ENCODE measurements at regions not wholly inside any gene's neighbourhood (a gene's known extent, or its start where the extent isn't known, plus 50 kb on each side); places are given as distances from the start of the nearest gene placed in this dataset.

DNA sequence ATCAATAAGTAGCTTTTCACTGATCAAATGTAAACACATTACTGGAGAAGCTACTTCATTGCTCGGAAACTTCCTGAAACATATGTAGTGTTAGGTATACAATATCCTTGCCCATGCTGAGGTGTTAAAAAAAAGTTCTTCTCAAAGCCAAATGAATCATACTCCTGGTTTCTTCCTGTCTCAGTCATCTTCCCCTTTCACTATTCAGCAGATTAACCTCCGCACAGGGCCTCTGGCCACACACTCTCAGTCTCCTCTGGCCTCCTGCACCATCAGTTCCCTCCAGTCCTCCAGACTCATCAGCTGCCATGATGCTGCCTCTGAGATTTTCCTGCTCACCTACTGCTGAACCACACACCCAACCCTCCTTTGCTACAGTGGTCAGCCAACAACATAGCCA lies 70.5 kb upstream of the BOC start:
- no peaks in the 10 kb centered on the region for H3K4me1 ChIP-seq
- no peak overlapping the region for H3K27ac ChIP-seq
- H3K9me3 ChIP-seq (replicated peaks): no peaks in the 10 kb centered on the region
- H3K27me3 ChIP-seq: no peaks in the 10 kb centered on the region
- no peak overlapping the region for H3K4me3 ChIP-seq
- no peaks in the 10 kb centered on the region for H3K36me3 ChIP-seq
- no peak for DNase-seq

DNA sequence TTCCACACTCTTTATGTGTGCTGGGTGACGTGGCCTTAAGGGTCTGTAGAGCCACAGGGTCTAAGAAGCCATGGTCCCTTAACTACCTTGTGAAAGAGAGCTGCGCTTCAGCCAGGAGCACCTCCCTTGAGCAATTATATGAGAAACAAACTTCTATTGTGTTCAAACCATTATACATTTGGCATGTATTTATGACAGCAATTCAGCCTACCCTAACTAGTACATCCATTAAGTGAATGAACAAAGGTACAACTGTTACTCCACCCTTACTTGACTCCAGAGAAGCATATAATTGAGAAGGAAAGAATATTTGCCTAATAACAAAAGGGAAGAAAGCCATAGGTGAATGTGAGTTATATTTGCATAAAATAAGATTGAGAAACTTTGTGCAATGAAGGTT lies 69.8 kb upstream of the BOC start:
- no peaks in the 10 kb centered on the region for H3K4me1 ChIP-seq
- H3K36me3 ChIP-seq: no peaks in the 10 kb centered on the region
- no peaks in the 10 kb centered on the region for H3K27me3 ChIP-seq
- no peak overlapping the region for H3K27ac ChIP-seq
- no peaks in the 10 kb centered on the region for H3K9me3 ChIP-seq (replicated peaks)
- no peak overlapping the region for H3K4me3 ChIP-seq
- no peak for DNase-seq

DNA sequence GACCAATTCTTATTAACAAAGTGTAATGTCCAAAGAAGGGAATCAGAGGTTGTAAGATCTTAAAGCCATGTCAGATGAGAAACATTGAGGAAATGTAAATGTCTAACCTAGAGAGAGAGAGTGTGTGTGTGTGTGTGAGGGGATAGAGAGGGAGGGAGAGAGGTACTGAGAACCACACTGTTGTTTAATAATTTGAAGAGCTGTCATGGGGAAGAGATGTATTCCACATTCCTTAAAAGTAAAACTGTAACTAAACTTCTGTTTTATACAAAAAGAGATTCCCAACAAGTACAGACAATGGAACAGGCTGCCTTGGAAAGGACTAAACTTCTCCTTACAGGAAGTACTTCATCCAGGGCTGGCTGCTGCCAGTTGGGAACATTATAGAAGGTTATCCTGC lies 68.9 kb upstream of the BOC start:
- Histone ChIP-seq H3K9me3 (replicated peaks) (no peaks in the 10 kb centered on the region), H3K4me3 (no peak overlapping the region), H3K36me3 (no peaks in the 10 kb centered on the region), H3K4me1 (no peaks in the 10 kb centered on the region), H3K27ac (no peak overlapping the region), H3K27me3 (no peaks in the 10 kb centered on the region)
- no peak for DNase-seq

DNA sequence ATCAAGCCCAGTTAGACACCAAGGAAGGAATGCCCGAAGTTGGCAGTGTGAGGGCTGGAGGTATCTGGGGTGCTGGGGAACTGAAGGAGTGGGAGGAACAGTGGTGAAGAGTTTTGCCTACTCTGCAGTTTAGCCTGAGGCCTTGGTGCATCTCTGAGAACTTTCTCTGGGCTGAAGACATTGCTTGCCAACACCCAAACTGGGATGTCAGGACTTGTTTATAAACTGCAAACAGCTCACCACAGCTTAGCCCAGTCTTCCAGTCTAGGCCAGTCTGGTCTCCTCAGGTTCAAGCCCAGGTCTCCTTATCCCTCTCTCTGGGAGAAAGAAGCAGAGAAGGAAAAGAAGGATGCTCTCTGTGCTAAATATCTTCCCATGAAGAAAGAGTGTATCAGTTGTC lies 68.0 kb upstream of the BOC start:
- H3K9me3 ChIP-seq (replicated peaks): no peaks in the 10 kb centered on the region
- no peak for DNase-seq
- H3K27ac ChIP-seq: no peak overlapping the region
- H3K4me1 ChIP-seq: no peaks in the 10 kb centered on the region; the same call in 1 of the 2 replicates
- H3K36me3 ChIP-seq: no peaks in the 10 kb centered on the region
- H3K4me3 ChIP-seq: no peak overlapping the region
- H3K27me3 ChIP-seq: no peaks in the 10 kb centered on the region

DNA sequence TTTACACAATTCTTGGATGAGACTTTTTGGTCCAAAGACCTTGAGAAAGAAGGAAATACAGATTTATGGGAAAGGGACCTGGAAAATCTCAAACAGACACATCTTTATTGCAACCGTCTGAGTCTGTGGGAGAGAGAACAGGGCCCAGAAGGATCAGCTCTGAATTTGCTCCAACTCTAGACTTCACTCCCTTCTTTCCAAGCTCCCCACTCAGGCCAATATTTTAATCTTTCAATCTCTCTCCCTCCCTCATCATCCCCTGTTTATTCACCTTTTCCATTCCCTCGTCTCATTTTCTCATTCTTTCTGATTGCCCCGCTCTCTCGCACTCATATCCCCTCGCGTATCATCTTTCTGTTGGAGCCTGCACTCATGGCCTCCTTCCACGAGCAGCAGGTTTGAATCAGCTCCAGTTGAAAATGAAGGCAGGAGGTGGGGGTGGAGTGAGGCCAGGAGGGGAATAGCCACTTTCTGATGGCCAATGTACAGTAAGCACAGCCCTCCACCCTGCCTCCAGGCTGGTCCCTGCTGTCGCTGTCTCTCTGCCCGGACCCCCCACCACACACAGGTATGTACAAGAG lies 63.6 kb upstream of the BOC start:
- DNase-seq: peak; percentile 30 to 52
- H3K27ac ChIP-seq: no peak overlapping the region; the same call in 1 of the 2 replicates
- no peak overlapping the region for H3K4me3 ChIP-seq
- no peaks in the 10 kb centered on the region for H3K36me3 ChIP-seq
- no peaks in the 10 kb centered on the region for H3K9me3 ChIP-seq (replicated peaks)
- no peaks in the 10 kb centered on the region for H3K27me3 ChIP-seq
- no peaks in the 10 kb centered on the region; the same call in 1 of the 2 replicates for H3K4me1 ChIP-seq

DNA sequence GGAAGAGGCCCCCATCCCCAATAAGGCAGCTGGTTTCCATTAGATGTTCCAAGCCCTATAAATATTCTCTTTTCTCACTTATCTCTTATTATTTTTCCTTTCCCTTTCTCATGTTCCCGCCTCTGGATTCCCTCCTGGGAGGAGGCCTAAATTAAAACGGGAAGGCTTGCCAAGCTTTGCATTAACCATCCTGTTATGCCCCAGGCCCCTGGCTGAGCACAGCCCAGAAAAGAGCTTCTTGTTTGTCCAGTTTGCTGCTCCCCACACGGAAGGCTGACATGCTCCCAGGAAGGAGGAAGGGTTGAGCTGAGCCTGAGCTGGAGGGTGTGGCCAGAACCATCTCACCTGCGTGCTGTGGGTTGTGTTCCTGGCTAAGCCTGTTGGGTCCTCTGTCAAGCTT lies 63.1 kb upstream of the BOC start:
- no peak overlapping the region for H3K27ac ChIP-seq

DNA sequence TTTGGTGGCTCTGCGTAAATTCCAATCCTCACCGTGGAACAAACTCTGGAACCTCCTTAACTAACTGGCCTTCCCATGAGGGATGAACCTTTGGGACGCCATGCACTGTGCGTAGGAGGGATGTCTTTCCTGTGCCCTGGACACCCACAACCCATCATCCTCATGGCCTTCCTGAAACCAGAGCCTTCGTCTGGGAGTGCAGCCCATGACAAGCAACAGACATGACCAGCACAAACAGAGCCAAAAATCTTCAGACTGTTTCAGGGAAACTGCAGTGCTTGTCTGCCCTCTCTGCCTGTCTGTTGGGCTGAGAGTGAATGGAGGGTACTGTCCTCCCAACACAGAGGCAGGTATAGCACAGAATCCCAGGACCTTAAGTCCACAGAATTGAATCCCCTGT lies 61.1 kb upstream of the BOC start:
- H3K27ac ChIP-seq: no peak overlapping the region
- H3K4me3 ChIP-seq: no peak overlapping the region
- no peaks in the 10 kb centered on the region for H3K36me3 ChIP-seq
- no peak for DNase-seq
- H3K4me1 ChIP-seq: no peaks in the 10 kb centered on the region; the same call in 1 of the 2 replicates
- H3K27me3 ChIP-seq: no peaks in the 10 kb centered on the region
- no peaks in the 10 kb centered on the region for H3K9me3 ChIP-seq (replicated peaks)

More for the DNA sequence above, 63.1 kb upstream of the BOC start:
- peak; percentile 7 to 44 for DNase-seq
- Histone ChIP-seq H3K36me3 (no peaks in the 10 kb centered on the region), H3K9me3 (replicated peaks) (no peaks in the 10 kb centered on the region), H3K27me3 (no peaks in the 10 kb centered on the region), H3K4me1 (no peaks in the 10 kb centered on the region; the same call in 1 of the 2 replicates), H3K4me3 (no peak overlapping the region)

DNA sequence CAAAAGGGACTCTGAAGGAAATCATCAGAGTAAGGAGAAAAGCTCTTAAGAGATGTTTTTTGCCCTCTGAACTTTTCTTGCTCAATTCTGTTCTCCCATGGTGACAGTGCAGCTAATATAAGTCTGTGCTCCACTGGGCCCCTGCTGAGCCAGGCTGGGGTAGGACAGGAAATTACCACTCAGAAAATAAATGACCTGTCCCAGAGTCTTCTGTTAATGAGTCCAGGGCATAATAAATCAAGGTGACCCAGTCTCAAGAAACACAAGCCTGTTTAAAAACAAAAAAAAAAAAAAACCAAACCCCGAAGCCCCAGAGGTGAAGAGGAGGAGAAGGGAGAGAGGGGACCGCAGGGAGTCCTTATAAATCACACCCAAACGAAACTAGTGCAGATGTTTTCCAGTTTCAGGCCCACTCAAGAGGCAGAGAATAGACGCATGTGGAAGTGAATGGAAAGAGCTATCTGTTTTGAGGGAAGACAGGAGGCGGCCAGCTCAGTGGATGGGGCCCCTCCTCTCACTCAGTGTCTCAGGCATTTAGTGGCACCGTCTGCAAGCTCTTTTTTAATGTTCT lies 59.8 kb upstream of the BOC start:
- Histone ChIP-seq H3K4me1 (no peaks in the 10 kb centered on the region; the same call in 1 of the 2 replicates), H3K27ac (no peak overlapping the region), H3K9me3 (replicated peaks) (no peaks in the 10 kb centered on the region), H3K27me3 (no peaks in the 10 kb centered on the region), H3K4me3 (no peak overlapping the region), H3K36me3 (no peaks in the 10 kb centered on the region)
- DNase-seq: no peak

DNA sequence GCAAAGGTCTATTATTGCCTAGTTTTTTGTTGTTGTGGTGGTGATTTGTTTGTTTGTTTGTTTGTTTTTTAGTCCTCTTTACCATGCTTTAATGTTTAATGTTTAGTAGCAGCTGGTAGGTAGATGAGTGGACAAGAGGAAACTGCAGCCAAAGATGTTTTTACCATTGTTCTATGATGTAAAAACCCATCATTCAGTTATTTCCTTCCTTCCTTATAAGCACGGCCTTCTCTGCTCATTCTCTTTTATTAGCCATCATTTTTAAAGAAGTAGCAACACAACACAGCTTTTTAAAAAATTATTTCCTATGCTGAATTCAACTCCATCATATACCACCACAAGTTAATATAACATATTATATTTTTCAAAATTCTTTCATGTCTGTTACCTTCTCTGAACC lies 58.5 kb upstream of the BOC start:
- H3K27ac ChIP-seq: no peak overlapping the region

DNA sequence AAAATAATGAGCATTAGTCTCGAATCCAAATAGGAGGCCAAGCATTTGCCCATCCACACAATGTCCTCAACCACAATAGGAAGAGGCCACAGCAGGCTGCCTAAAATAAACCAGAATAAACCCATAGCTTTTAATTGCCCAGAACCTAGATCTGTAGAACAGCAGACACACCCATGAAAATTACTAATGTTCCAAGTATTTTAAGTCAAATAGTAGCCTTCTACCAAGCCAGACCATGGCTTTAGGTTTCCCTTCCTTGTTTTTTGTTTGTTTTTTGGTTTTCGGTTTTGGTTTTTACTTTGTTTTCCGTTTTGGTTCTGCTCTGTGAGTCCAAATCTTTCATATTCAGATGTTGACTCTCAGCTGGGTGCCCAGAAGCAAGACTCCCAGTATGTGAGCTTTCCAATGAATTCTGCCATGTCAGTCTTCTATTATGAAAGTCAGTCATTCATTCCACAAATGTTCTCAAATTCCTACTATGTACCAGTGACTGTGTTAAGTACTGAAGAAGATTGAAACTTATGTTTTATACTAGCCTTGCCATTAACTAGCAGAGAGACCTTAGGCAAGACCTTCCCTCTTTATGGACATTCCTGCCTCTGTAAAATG lies 57.8 kb upstream of the BOC start:
- DNase-seq: no peak

More for the DNA sequence above, 58.5 kb upstream of the BOC start:
- Histone ChIP-seq H3K27me3 (no peaks in the 10 kb centered on the region), H3K4me1 (no peaks in the 10 kb centered on the region; the same call in 1 of the 2 replicates), H3K4me3 (no peak overlapping the region), H3K9me3 (replicated peaks) (no peaks in the 10 kb centered on the region), H3K36me3 (no peaks in the 10 kb centered on the region)
- DNase-seq: no peak

DNA sequence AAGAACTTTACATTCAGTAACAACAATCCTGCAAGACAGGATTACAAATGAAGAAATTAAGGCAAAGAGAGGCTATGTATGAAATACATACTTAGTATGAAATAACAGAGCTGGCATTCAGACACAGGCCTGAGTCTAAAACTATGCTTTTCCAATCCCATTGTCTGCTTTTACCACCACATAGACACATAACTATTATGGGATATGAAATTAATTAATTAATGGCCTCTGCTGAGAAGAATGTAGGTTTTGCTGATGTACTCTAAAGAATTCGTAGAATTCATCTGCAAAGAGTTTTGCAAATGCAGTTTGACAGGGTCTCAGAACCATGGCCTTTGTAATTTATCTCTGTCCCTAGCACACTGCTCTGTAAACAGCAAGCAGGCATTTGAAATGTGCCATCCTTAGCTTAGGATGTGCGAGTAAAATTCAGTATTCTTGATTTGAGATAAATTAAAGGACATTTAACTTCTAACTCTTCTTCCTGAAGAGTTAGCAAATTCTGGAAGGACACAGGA lies 54.5 kb upstream of the BOC start:
- H3K27ac ChIP-seq: no peak overlapping the region
- no peaks in the 10 kb centered on the region for H3K9me3 ChIP-seq (replicated peaks)

More for the DNA sequence above, 57.8 kb upstream of the BOC start:
- Histone ChIP-seq H3K27me3 (no peaks in the 10 kb centered on the region), H3K9me3 (replicated peaks) (no peaks in the 10 kb centered on the region), H3K4me3 (no peak overlapping the region), H3K36me3 (no peaks in the 10 kb centered on the region), H3K27ac (no peak overlapping the region), H3K4me1 (no peaks in the 10 kb centered on the region; the same call in 1 of the 2 replicates)

DNA sequence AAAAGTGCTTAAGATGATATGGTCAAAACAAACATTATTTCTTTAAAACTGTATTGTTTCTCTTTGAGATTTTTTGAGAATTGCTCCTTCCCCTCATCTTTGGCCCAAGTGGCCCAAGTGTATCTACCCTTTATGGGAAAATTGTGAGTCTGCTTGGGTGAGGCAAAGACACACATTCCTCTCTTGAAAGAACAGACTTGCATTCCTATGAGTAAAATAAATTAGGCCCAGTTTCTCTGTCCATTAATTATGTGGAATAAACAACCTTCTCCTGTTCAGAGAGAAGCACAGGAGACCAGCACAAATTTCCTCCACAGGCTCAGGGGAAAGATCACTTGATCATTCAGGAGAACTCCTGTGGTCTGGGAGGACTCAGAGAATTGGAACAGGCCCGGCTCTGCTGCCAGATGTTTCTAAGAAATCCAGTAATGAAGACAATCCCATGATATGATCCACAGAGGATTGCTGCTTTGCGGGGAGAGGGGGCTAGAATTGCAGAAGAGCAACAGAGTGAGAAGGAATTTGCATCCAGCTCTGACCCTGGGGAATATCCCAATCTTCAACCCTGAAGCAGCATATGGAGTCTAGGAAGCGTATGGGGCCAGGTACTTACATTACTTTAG lies 53.8 kb upstream of the BOC start:
- no peak for DNase-seq
- Histone ChIP-seq H3K9me3 (replicated peaks) (no peaks in the 10 kb centered on the region), H3K4me3 (no peak overlapping the region), H3K4me1 (no peaks in the 10 kb centered on the region), H3K27ac (no peak overlapping the region), H3K27me3 (no peaks in the 10 kb centered on the region), H3K36me3 (no peaks in the 10 kb centered on the region)

More for the DNA sequence above, 54.5 kb upstream of the BOC start:
- Histone ChIP-seq H3K4me3 (no peak overlapping the region), H3K27me3 (no peaks in the 10 kb centered on the region), H3K36me3 (no peaks in the 10 kb centered on the region), H3K4me1 (no peaks in the 10 kb centered on the region)
- no peak for DNase-seq

DNA sequence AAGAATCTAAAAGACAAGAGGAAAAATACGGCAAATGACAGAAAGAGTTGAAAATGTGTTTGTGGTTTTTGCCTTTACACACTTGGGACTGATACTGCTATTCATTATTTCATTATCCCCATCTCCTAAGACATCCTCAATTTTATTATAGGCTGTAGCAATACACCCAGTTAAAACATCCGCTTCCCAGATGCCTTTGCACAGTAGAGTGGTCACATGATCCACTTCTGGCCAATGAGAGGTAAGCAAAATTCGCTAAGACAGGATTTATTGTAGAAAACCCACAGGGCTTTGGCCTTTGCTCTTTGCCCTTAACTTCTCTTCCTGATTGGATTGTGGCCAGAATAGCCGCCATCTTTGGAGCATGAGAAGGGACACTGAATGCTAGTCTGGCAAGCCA lies 53.2 kb upstream of the BOC start:
- H3K4me3 ChIP-seq: no peak overlapping the region
- H3K27me3 ChIP-seq: no peaks in the 10 kb centered on the region
- no peak overlapping the region for H3K27ac ChIP-seq
- H3K4me1 ChIP-seq: no peaks in the 10 kb centered on the region
- H3K36me3 ChIP-seq: no peaks in the 10 kb centered on the region
- no peak for DNase-seq
- H3K9me3 ChIP-seq (replicated peaks): no peaks in the 10 kb centered on the region

Measured in SJCRH30 (cell line).